HG02798 (cell line): ENCODE measurements at regions not wholly inside any gene's neighbourhood (a gene's known extent, or its start where the extent isn't known, plus 50 kb on each side); places are given as distances from the start of the nearest gene placed in this dataset.

ENCODE experiments used
- ATAC-seq: cut with Tn5 transposase; IDR thresholded peaks from one replicate; pipeline ENCODE4 v1.9.1; 2021; ENCODE audit warnings: mild to moderate bottlenecking; ENCODE audit not compliant: unreplicated experiment, poor library complexity

- no peak for ATAC-seq
Measured at GRCh38 chr10:119996944-119997343, 104.4 kb downstream of the SEC23IP start.

- no peak for ATAC-seq
Measured at GRCh38 chr10:119997429-119997828, 104.9 kb downstream of the SEC23IP start.

GRCh38 chr10:120002785-120003184 lies 110.3 kb downstream of the SEC23IP start:
- ATAC-seq: no peak

- no peak for ATAC-seq
Measured at GRCh38 chr10:120005207-120006201, 113.0 kb downstream of the SEC23IP start.

DNA sequence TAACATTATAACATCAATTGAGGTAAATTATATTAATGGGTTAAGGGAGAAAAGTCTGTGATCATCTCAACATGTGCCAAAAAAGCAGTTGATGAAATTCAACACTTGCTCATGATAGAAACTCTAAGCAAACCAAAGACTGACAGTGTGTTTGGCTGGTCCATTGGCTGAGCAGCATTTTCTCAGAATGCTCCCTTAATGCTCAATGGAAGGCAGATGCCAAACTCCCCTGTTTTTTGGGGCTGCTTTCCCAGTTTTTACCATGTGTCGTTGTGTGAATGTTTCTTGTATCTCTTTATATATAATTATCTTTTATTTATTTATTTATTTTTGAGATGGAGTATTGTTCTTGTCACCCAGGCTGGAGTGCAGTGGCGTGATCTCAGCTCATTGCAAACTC lies 114.7 kb downstream of the SEC23IP start:
- ATAC-seq: no peak

- ATAC-seq: no peak
Measured at GRCh38 chr10:120011359-120012130, 119.0 kb downstream of the SEC23IP start.

DNA sequence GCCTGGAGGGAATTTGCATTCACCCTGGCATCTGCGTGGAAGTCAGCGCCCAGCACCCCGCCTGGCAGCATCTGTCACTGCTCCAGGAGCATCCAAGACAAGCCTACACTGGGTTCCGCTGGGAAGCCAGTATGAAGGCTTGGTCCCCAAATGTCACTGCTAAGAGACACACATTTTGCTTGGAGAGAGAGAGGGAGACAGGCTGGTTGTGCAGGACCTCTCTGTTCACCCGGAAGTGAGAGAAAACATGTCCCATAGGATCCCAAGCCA lies 119.5 kb downstream of the SEC23IP start:
- no peak for ATAC-seq

- ATAC-seq: no peak
Measured at GRCh38 chr10:120012566-120012965, 120.0 kb downstream of the SEC23IP start.

- ATAC-seq: no peak
Measured at GRCh38 chr10:120014031-120014430, 121.5 kb downstream of the SEC23IP start.

- ATAC-seq: no peak
Measured at GRCh38 chr10:120015064-120015463, 122.5 kb downstream of the SEC23IP start.

- no peak for ATAC-seq
Measured at GRCh38 chr10:120016906-120017305, 124.4 kb downstream of the SEC23IP start.

DNA sequence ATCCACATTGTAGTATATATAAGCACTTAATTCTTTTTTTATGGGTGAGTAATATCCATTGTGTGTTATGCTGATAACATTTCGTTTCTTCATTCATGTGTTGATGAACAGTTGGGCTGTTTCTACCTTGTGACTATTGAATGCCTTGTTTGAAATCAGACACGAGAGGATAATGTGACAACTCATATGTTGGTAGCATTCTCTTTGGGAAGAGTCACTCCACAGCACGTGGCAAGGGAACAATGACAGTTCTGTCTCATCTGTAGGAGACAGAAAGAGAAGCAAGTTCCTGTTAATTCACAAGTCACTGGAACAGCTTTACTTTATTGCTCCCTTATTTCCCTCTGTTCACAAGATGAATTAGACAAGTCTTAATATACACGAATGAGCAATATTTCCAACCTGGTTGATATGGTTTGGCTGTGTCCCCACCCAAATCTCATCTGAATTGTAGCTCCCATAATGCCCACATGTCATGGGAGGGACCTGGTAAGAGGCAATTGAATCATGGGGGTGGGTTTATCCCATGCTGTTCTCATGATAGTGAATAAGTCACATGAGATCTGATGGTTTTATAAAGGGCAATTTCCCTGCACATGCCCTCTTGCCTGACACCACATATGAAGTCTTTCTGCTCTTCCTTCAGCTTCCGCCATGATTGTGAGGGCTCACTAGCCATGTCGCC lies 125.3 kb downstream of the SEC23IP start:
- ATAC-seq: no peak

- no peak for ATAC-seq
Measured at GRCh38 chr10:120018695-120019094, 126.2 kb downstream of the SEC23IP start.

DNA sequence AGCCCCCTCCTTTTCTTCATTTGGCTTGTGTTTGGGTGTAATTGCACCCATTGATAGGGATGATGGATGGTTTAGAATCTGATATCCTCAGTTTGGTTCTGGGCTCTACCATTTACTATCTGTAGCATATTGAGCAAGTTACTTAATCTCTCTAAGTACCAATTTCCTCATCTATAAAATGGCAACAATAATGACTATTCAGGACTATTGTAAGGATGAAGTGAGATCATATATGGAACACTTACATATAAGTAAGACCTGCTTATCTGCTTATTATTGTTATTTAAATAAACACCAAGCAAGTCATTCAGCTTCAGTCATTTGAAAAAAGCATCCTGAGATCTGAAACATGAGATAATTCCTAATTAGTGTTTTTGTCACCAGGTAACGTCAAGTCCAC lies 127.0 kb downstream of the SEC23IP start:
- no peak for ATAC-seq

GRCh38 chr10:120022357-120022756 lies 129.8 kb downstream of the SEC23IP start:
- ATAC-seq: no peak

- no peak for ATAC-seq
Measured at GRCh38 chr10:120034236-120034635, 141.7 kb downstream of the SEC23IP start.

GRCh38 chr10:120039046-120039445 lies 146.5 kb downstream of the SEC23IP start:
- no peak for ATAC-seq

GRCh38 chr10:120039826-120040225 lies 147.3 kb downstream of the SEC23IP start:
- no peak for ATAC-seq

DNA sequence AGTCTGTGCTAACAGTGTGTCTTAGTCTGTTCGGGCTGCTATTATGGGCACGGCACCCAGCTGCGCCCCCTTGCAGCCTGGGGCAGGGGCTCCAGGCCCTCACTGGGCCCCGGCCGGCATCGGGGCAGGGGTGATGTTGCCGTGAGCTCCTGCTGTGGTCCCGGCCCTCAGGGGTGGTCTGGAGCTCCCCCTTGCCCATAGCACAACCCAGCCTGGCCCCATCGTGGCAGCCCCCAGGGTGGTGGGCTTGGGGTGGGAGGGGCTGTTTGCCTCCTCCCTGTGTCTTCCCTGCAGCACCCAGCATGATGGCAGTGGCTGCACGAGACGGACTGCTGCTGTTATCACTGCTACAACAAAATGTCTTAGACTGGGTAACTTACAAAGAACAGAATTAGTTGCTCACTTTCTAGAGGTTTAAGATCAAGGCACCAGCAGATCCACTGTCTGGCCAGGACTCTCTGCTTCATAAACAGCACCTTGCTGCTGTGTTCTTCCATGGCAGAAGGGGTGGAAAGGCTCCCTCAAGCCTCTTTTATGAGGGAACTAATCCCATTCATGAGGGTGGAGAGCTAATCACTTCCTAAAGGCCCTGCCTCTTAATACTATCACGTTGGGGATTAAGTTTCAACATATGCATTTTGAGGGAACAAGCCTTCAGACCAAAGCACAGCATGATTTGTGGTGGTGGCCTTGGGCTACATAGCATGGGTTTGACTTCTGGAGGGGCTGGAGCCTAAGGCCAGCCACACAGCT lies 149.5 kb downstream of the SEC23IP start:
- ATAC-seq: no peak

GRCh38 chr10:120042705-120043104 lies 150.2 kb downstream of the SEC23IP start:
- ATAC-seq: no peak
